GM23248 (cell line): ENCODE measurements at regions not wholly inside any gene's neighbourhood (a gene's known extent, or its start where the extent isn't known, plus 50 kb on each side); places are given as distances from the start of the nearest gene placed in this dataset.

ENCODE experiments used
- DNase-seq: peaks from one replicate; pipeline ENCODE4 v3.0.0-alpha.2; 2015
- H2AFZ ChIP-seq: fragments of 200-600 bp; sonication (generic); 2 replicates; pipeline ENCODE4 v1.6.1; 2016; ENCODE audit warnings: antibody characterized with exemption
- H3F3A ChIP-seq: fragments of 200-600 bp; sonication (generic); 2 replicates; pipeline ENCODE4 v1.6.1; 2016; ENCODE audit warnings: mild to moderate bottlenecking, antibody characterized with exemption, mixed run types; ENCODE audit not compliant: insufficient read depth
- H3K27ac ChIP-seq: fragments of 200-600 bp; sonication (generic); 2 replicates; pipeline ENCODE4 v1.5.1; 2016; ENCODE audit warnings: mild to moderate bottlenecking
- H3K27me3 ChIP-seq: fragments of 200-600 bp; sonication (generic); replicated peaks from 2 replicates; pipeline ENCODE4 v1.6.1; 2016; ENCODE audit warnings: mild to moderate bottlenecking; ENCODE audit not compliant: insufficient read depth
- H3K36me3 ChIP-seq: fragments of 200-600 bp; sonication (generic); 2 replicates; pipeline ENCODE4 v1.6.1; 2016; ENCODE audit warnings: low read depth, mild to moderate bottlenecking
- H3K4me1 ChIP-seq: fragments of 200-600 bp; sonication (generic); 2 replicates; pipeline ENCODE4 v1.6.1; 2016; ENCODE audit warnings: mild to moderate bottlenecking; ENCODE audit not compliant: insufficient read depth
- H3K4me2 ChIP-seq: fragments of 200-600 bp; sonication (generic); one replicate; pipeline ENCODE4 v1.6.1; 2016; ENCODE audit warnings: mild to moderate bottlenecking; ENCODE audit not compliant: unreplicated experiment
- H3K4me3 ChIP-seq: fragments of 200-600 bp; sonication (generic); 2 replicates; pipeline ENCODE4 v1.5.1; 2016; ENCODE audit warnings: mild to moderate bottlenecking
- H3K79me2 ChIP-seq: fragments of 200-600 bp; sonication (generic); 2 replicates; pipeline ENCODE4 v1.6.1; 2016; ENCODE audit warnings: mild to moderate bottlenecking; ENCODE audit not compliant: insufficient read depth
- H3K9ac ChIP-seq: fragments of 200-600 bp; sonication (generic); 2 replicates; pipeline ENCODE4 v1.6.1; 2016; ENCODE audit warnings: mild to moderate bottlenecking
- H3K9me2 ChIP-seq: fragments of 200-600 bp; sonication (generic); 2 replicates; pipeline ENCODE4 v1.6.1; 2016; ENCODE audit warnings: mixed run types, mild to moderate bottlenecking, moderate library complexity; ENCODE audit not compliant: insufficient read depth
- H3K9me3 ChIP-seq: fragments of 200-600 bp; sonication (generic); one replicate; pipeline ENCODE4 v1.6.1; 2017; ENCODE audit warnings: low read depth
- H4K20me1 ChIP-seq: fragments of 200-600 bp; sonication (generic); 2 replicates; pipeline ENCODE4 v1.6.0; 2016; ENCODE audit not compliant: insufficient read depth
- EZH2 ChIP-seq: fragments of 200-600 bp; sonication (generic); IDR thresholded peaks from 2 replicates; pipeline ENCODE4 v1.6.1; 2018; ENCODE audit warnings: antibody characterized with exemption, mild to moderate bottlenecking; ENCODE audit not compliant: insufficient read depth, poor library complexity, severe bottlenecking
- EZH2phosphoT487 ChIP-seq: fragments of 200-600 bp; sonication (generic); IDR thresholded peaks from 2 replicates; pipeline ENCODE4 v1.6.1; 2018; ENCODE audit warnings: antibody characterized with exemption, moderate library complexity, mild to moderate bottlenecking, low read depth; ENCODE audit not compliant: insufficient read depth
- WGBS, 2 experiments: methylation state at CpG; one replicate each; pipeline ENCODE4 v1.1.6; 2015 to 2017; ENCODE audit warnings: low lambda C conversion rate in 2 of 2, low coverage in 1 of 2; ENCODE audit errors: missing lambda C conversion rate in 2 of 2; 5-methylcytosine and 5-hydroxymethylcytosine counted together
- in situ Hi-C: fragments of 300-500 bp; cut with MboI; formaldehyde crosslinking; loops from 2 replicates; pipeline ENCODE4 v1.15.0; 2020

- Histone ChIP-seq H4K20me1 (no peaks in the 10 kb centered on the region), H3K79me2 (no peaks in the 10 kb centered on the region), H3K27ac (no peak overlapping the region), H3K9me3 (no peaks in the 10 kb centered on the region), H2AFZ (peak overlapping the region; percentile 77), H3K27me3 (no peaks in the 10 kb centered on the region), H3K36me3 (no peaks in the 10 kb centered on the region), H3K4me1 (peaks cover 23% of the 10 kb centered on the region; the same call in 1 of the 2 replicates), H3F3A (peaks cover 9% of the 10 kb centered on the region; the same call in 1 of the 2 replicates), H3K4me2 (peak overlapping the region; percentile 20), H3K9me2 (no peaks in the 10 kb centered on the region), H3K9ac (no peak overlapping the region), H3K4me3 (no peak overlapping the region)
- in situ Hi-C loops, result no loop called here
- TF ChIP-seq EZH2phosphoT487 (no peak), EZH2 (no peak)
- DNase-seq, result peak; percentile 8
- WGBS, 2 experiments, result 35 to 56% methylated on average over 1 of the region's 1 CpG
Observed at GRCh38 chr1:195336812-195337211, 1271.4 kb downstream of the KCNT2 start.

GRCh38 chr1:195335541-195335940 is 1272.7 kb downstream of the KCNT2 start:
- no peaks in the 10 kb centered on the region for H4K20me1 ChIP-seq
- no peaks in the 10 kb centered on the region for H3K9me3 ChIP-seq
- peak overlapping the region; percentile 50; the same call in 1 of the 2 replicates for H2AFZ ChIP-seq
- no peak overlapping the region for H3K9ac ChIP-seq
- H3K4me1 ChIP-seq, result peaks cover 23% of the 10 kb centered on the region; the same call in 1 of the 2 replicates
- H3K79me2 ChIP-seq, result no peaks in the 10 kb centered on the region
- H3F3A ChIP-seq, result peaks cover 9% of the 10 kb centered on the region; the same call in 1 of the 2 replicates
- no peaks in the 10 kb centered on the region for H3K9me2 ChIP-seq
- H3K36me3 ChIP-seq, result no peaks in the 10 kb centered on the region
- 64 to 69% methylated on average over 4 of the region's 4 CpGs for WGBS, 2 experiments
- peak; percentile 59 for DNase-seq
- no peak overlapping the region for H3K4me3 ChIP-seq
- no peaks in the 10 kb centered on the region for H3K27me3 ChIP-seq
- peak overlapping the region; percentile 30 for H3K27ac ChIP-seq
- in situ Hi-C loops, result no loop called here
- peak overlapping the region; percentile 35 for H3K4me2 ChIP-seq
- TF ChIP-seq EZH2, result no peak
- TF ChIP-seq EZH2phosphoT487, result no peak

- Histone ChIP-seq H3K9ac (no peak overlapping the region), H3K4me2 (no peak overlapping the region), H3K4me1 (peaks cover 52% of the 10 kb centered on the region), H3K27ac (no peak overlapping the region), H3K9me2 (no peaks in the 10 kb centered on the region), H3K27me3 (no peaks in the 10 kb centered on the region), H3K36me3 (no peaks in the 10 kb centered on the region), H4K20me1 (no peaks in the 10 kb centered on the region), H2AFZ (no peak overlapping the region), H3K79me2 (no peaks in the 10 kb centered on the region), H3K4me3 (no peak overlapping the region), H3F3A (peaks cover 21% of the 10 kb centered on the region; the same call in 1 of the 2 replicates), H3K9me3 (no peaks in the 10 kb centered on the region)
- in situ Hi-C loops, result no loop called here
- TF ChIP-seq EZH2, result no peak
- no peak for TF ChIP-seq EZH2phosphoT487
- DNase-seq, result no peak
- 46 to 70% methylated on average over 1 of the region's 1 CpG for WGBS, 2 experiments
Observed at GRCh38 chr1:195332102-195332501, 1276.1 kb downstream of the KCNT2 start.

GRCh38 chr1:195328681-195329080 is 1279.6 kb downstream of the KCNT2 start:
- no peaks in the 10 kb centered on the region for H3K27me3 ChIP-seq
- no peak overlapping the region for H3K27ac ChIP-seq
- peaks cover 29% of the 10 kb centered on the region for H3K4me1 ChIP-seq
- H4K20me1 ChIP-seq, result no peaks in the 10 kb centered on the region
- DNase-seq, result peak; percentile 49
- peak overlapping the region; percentile 41; the same call in 1 of the 2 replicates for H2AFZ ChIP-seq
- H3K4me3 ChIP-seq, result no peak overlapping the region
- H3K4me2 ChIP-seq, result peak overlapping the region; percentile 64
- H3F3A ChIP-seq, result peaks cover 14% of the 10 kb centered on the region; the same call in 1 of the 2 replicates
- no peak overlapping the region for H3K9ac ChIP-seq
- no peaks in the 10 kb centered on the region for H3K9me3 ChIP-seq
- 28 to 29% methylated on average over 2 of the region's 2 CpGs for WGBS, 2 experiments
- H3K79me2 ChIP-seq, result no peaks in the 10 kb centered on the region
- no peaks in the 10 kb centered on the region for H3K36me3 ChIP-seq
- TF ChIP-seq EZH2phosphoT487 (no peak), EZH2 (no peak)
- H3K9me2 ChIP-seq, result no peaks in the 10 kb centered on the region
- in situ Hi-C loops, result no loop called here
